Skin epidermis (tissue), 12 donors: ENCODE measurements at regions not wholly inside any gene's neighbourhood (a gene's known extent, or its start where the extent isn't known, plus 50 kb on each side); places are given as distances from the start of the nearest gene placed in this dataset.
"Not testable (repeated sequence)": the region's sequence is repeated elsewhere in the genome, so short reads cannot be mapped to it uniquely, and the experiment has no call there.

Experiments used
- H3K27ac ChIP-seq, 21 experiments: fragments of 200-600 bp; sonication (generic) in 11 of 21; one replicate each; pipeline ENCODE4 v1.5.0; 2020; ENCODE audit warnings: mild to moderate bottlenecking in 3 of 21, inconsistent platforms in 2 of 21, moderate library complexity in 2 of 21
- H3K4me3 ChIP-seq, 7 experiments: fragments of 200-600 bp; sonication (generic) in 2 of 7; one replicate each; pipeline ENCODE4 v1.5.0; 2020; ENCODE audit warnings: inconsistent platforms in 2 of 7, mild to moderate bottlenecking in 2 of 7, moderate library complexity in 1 of 7

GRCh38 chr3:164060923-164061322, 1017.4 kb downstream of the SI start:
- H3K4me3 ChIP-seq: no peak overlapping the region

GRCh38 chr3:164049847-164050246, 1028.4 kb downstream of the SI start:
- Histone ChIP-seq H3K4me3 (no peak overlapping the region), H3K27ac (no peak overlapping the region)

More at GRCh38 chr3:164060923-164061322, 1017.4 kb downstream of the SI start:
- H3K27ac ChIP-seq: no peak overlapping the region

GRCh38 chr3:164048451-164048850, 1029.8 kb downstream of the SI start:
- H3K4me3 ChIP-seq: no peak overlapping the region
- no peak overlapping the region for H3K27ac ChIP-seq

GRCh38 chr3:164040991-164041390, 1037.3 kb downstream of the SI start:
- no peak overlapping the region for H3K4me3 ChIP-seq
- no peak overlapping the region for H3K27ac ChIP-seq

GRCh38 chr3:164030194-164030593, 1048.1 kb downstream of the SI start:
- Histone ChIP-seq H3K27ac (no peak overlapping the region), H3K4me3 (no peak overlapping the region)

- no peak overlapping the region for H3K27ac ChIP-seq
- no peak overlapping the region for H3K4me3 ChIP-seq
Observed at GRCh38 chr3:164024786-164025185, 1053.5 kb downstream of the SI start.

- H3K27ac ChIP-seq: no peak overlapping the region
- no peak overlapping the region for H3K4me3 ChIP-seq
Observed at GRCh38 chr3:164023480-164023879, 1054.8 kb downstream of the SI start.

GRCh38 chr3:164018500-164018899, 1059.8 kb downstream of the SI start:
- Histone ChIP-seq H3K4me3 (no peak overlapping the region), H3K27ac (no peak overlapping the region)

GRCh38 chr3:164007765-164008164, 1070.5 kb downstream of the SI start:
- Histone ChIP-seq H3K4me3 (no peak overlapping the region), H3K27ac (no peak overlapping the region)

- no peak overlapping the region for H3K4me3 ChIP-seq
- no peak overlapping the region for H3K27ac ChIP-seq
Observed at GRCh38 chr3:164004205-164004604, 1074.1 kb downstream of the SI start.

- not testable (repeated sequence) for H3K27ac ChIP-seq, H3K4me3 ChIP-seq
Observed at GRCh38 chr3:164003016-164003415, 1075.3 kb downstream of the SI start.

GRCh38 chr3:163983940-163984339, 1094.4 kb downstream of the SI start:
- H3K27ac ChIP-seq: no peak overlapping the region
- no peak overlapping the region for H3K4me3 ChIP-seq

GRCh38 chr3:163971861-163972260, 1106.4 kb downstream of the SI start:
- Histone ChIP-seq H3K27ac (no peak overlapping the region), H3K4me3 (no peak overlapping the region)

- H3K4me3 ChIP-seq: no peak overlapping the region
- no peak overlapping the region for H3K27ac ChIP-seq
Observed at GRCh38 chr3:163957072-163957471, 1121.2 kb downstream of the SI start.

- Histone ChIP-seq H3K4me3 (no peak overlapping the region), H3K27ac (no peak overlapping the region)
Observed at GRCh38 chr3:163953526-163953925, 1124.8 kb downstream of the SI start.

- no peak overlapping the region for H3K4me3 ChIP-seq
- no peak overlapping the region for H3K27ac ChIP-seq
Observed at GRCh38 chr3:163952499-163952898, 1125.8 kb downstream of the SI start.

- H3K4me3 ChIP-seq: no peak overlapping the region
- H3K27ac ChIP-seq: no peak overlapping the region
Observed at GRCh38 chr3:163951397-163951987, 1126.8 kb downstream of the SI start.

- Histone ChIP-seq H3K4me3 (no peak overlapping the region), H3K27ac (no peak overlapping the region)
Observed at GRCh38 chr3:163946785-163947184, 1131.5 kb downstream of the SI start.

GRCh38 chr3:163943664-163944063, 1134.6 kb downstream of the SI start:
- Histone ChIP-seq H3K4me3 (no peak overlapping the region), H3K27ac (no peak overlapping the region)

GRCh38 chr3:163939926-163940325, 1138.4 kb downstream of the SI start:
- no peak overlapping the region for H3K27ac ChIP-seq
- no peak overlapping the region for H3K4me3 ChIP-seq

- H3K27ac ChIP-seq: no peak overlapping the region
- no peak overlapping the region for H3K4me3 ChIP-seq
Observed at GRCh38 chr3:163936543-163936942, 1141.8 kb downstream of the SI start.

GRCh38 chr3:163935411-163935810, 1142.9 kb downstream of the SI start:
- H3K4me3 ChIP-seq: no peak overlapping the region

More at GRCh38 chr3:163935411-163935810, 1142.9 kb downstream of the SI start:
- no peak overlapping the region for H3K27ac ChIP-seq
